Loucy (cell line): ENCODE measurements at regions not wholly inside any gene's neighbourhood (a gene's known extent, or its start where the extent isn't known, plus 50 kb on each side); places are given as distances from the start of the nearest gene placed in this dataset.

Experiments used
- CTCF ChIP-seq: fragments of 200-600 bp; sonication (generic); conservative IDR thresholded peaks from 2 replicates; pipeline ENCODE4 v1.5.1; 2014; ENCODE audit warnings: mild to moderate bottlenecking, antibody characterized with exemption, low read length
- EZH2phosphoT487 ChIP-seq: fragments of 200-600 bp; IDR thresholded peaks from 2 replicates; pipeline ENCODE4 v1.6.1; 2018; ENCODE audit warnings: antibody characterized with exemption, mild to moderate bottlenecking, moderate library complexity, borderline replicate concordance

- TF ChIP-seq CTCF (no peak), EZH2phosphoT487 (no peak)
These were observed 123.4 kb downstream of the MFAP3L start for GRCh38 chr4:169902658-169903345.
